Body of pancreas (tissue), 4 donors: ENCODE measurements at regions not wholly inside any gene's neighbourhood (a gene's known extent, or its start where the extent isn't known, plus 50 kb on each side); places are given as distances from the start of the nearest gene placed in this dataset.

Experiments used
- ATAC-seq: fragments of 150-250 bp; one replicate; pipeline ENCODE4 v1.9.1; 2016
- DNase-seq, 4 donors: peaks; one replicate each; pipeline ENCODE4 v3.0.0-alpha.2; 2019
- H3K27ac ChIP-seq, 4 donors: fragments of 200-600 bp; sonication (generic); 1 replicate in 3 of 4; 2 replicates in 1 of 4; pipeline versions ENCODE4 v1.5.1 to v1.6.1; 2016 to 2019; ENCODE audit warnings: mild to moderate bottlenecking in 1 of 4, mixed read lengths in 1 of 4, moderate library complexity in 1 of 4
- H3K27me3 ChIP-seq, 2 donors: fragments of 200-600 bp; sonication (generic); one replicate each; pipeline ENCODE4 v1.6.0; 2016; ENCODE audit warnings: mild to moderate bottlenecking in 1 of 2
- H3K36me3 ChIP-seq, 2 donors: fragments of 200-600 bp; sonication (generic); replicated peaks in 1 of 2; 2 replicates each; pipeline ENCODE4 v1.5.1; 2016; ENCODE audit warnings: low read depth in 2 of 2; ENCODE audit not compliant: insufficient read depth in 1 of 2
- H3K4me1 ChIP-seq: fragments of 200-600 bp; sonication (generic); one replicate; pipeline ENCODE4 v1.6.0; 2016
- H3K4me3 ChIP-seq, 2 donors: fragments of 200-600 bp; sonication (generic); 1 replicate in 1 of 2; 2 replicates in 1 of 2; pipeline ENCODE4 v1.5.1; 2016 to 2019
- H3K9me3 ChIP-seq, 3 donors: fragments of 200-600 bp; sonication (generic); 1 replicate in 2 of 3; 2 replicates in 1 of 3; pipeline ENCODE4 v1.5.1; 2016
- CTCF ChIP-seq, 7 experiments: fragments of 450-650 bp in 4 of 7; fragments of 200-600 bp in 3 of 7; sonication (generic) in 3 of 7; IDR thresholded peaks; one replicate each; pipeline ENCODE4 v1.5.1; 2016 to 2019; ENCODE audit warnings: antibody characterized with exemption in 7 of 7
- POLR2A ChIP-seq, 3 donors: fragments of 450-650 bp; IDR thresholded peaks; one replicate each; pipeline ENCODE4 v1.6.1; 2016; ENCODE audit warnings: antibody characterized with exemption in 3 of 3, mild to moderate bottlenecking in 2 of 3
- WGBS, 2 donors: methylation state at CpG; one replicate each; pipeline ENCODE4 v1.1.5; 2017; 5-methylcytosine and 5-hydroxymethylcytosine counted together
- intact Hi-C: fragments of 100-400 bp; cut with DNase I; formaldehyde crosslinking; loops from one replicate; pipeline ENCODE4 v1.15.1; 2023

GRCh38 chr6:77318256-77318655 lies 145.0 kb downstream of the HTR1B start:
- TF ChIP-seq POLR2A (IDR thresholded peaks at IDR 0.05) (no peak), CTCF (IDR thresholded peaks at IDR 0.05) (no peak)
- intact Hi-C loops = no loop called here
- no peak overlapping the region for H3K27ac ChIP-seq
- no peaks in the 10 kb centered on the region for H3K36me3 ChIP-seq
- no peaks in the 10 kb centered on the region for H3K9me3 ChIP-seq
- ATAC-seq = no peak
- 11 to 15% methylated on average over 1 of the region's 1 CpG for WGBS, 2 donors
- DNase-seq = no peak
- H3K27me3 ChIP-seq = no peaks in the 10 kb centered on the region
- H3K4me1 ChIP-seq = peaks cover 5% of the 10 kb centered on the region
- no peak overlapping the region for H3K4me3 ChIP-seq

DNA sequence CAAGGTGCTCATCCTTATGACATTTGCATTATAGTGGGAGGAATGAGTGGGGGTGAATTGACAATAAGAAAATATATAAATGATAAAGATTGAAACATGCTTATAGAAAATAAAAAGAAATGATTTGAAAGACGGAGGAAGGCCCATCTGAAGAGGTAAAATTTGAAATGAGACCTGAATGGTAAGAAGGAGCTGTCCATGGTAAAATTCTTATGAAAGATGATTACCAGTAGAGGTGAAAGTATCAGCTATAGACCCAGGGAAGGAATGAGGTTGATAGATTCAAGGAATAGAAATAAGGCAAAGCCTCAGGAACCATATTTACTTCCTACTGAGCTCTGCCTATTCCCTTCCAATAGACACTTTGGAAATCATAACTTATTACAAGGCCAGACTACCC lies 149.7 kb downstream of the HTR1B start:
- no peak for ATAC-seq
- intact Hi-C loops = no loop called here
- no peak for DNase-seq

GRCh38 chr6:77299931-77300330 lies 163.4 kb downstream of the HTR1B start:
- intact Hi-C loops = no loop called here
- ATAC-seq (no peak), DNase-seq (no peak)
- Histone ChIP-seq H3K4me3 (no peak overlapping the region), H3K9me3 (no peaks in the 10 kb centered on the region), H3K27ac (no peak overlapping the region), H3K36me3 (no peaks in the 10 kb centered on the region), H3K27me3 (no peaks in the 10 kb centered on the region), H3K4me1 (no peaks in the 10 kb centered on the region)
- 84 to 85% methylated on average over 1 of the region's 1 CpG for WGBS, 2 donors
- TF ChIP-seq POLR2A (IDR thresholded peaks at IDR 0.05) = no peak
- no peak for TF ChIP-seq CTCF (IDR thresholded peaks at IDR 0.05)

More for the DNA sequence above, 149.7 kb downstream of the HTR1B start:
- H3K4me1 ChIP-seq = no peaks in the 10 kb centered on the region
- H3K36me3 ChIP-seq = no peaks in the 10 kb centered on the region
- H3K4me3 ChIP-seq = no peak overlapping the region
- no peaks in the 10 kb centered on the region for H3K27me3 ChIP-seq
- 86 to 95% methylated on average over 1 of the region's 1 CpG for WGBS, 2 donors
- no peaks in the 10 kb centered on the region for H3K9me3 ChIP-seq
- H3K27ac ChIP-seq = no peak overlapping the region
- TF ChIP-seq CTCF (IDR thresholded peaks at IDR 0.05) (no peak), POLR2A (IDR thresholded peaks at IDR 0.05) (no peak)

DNA sequence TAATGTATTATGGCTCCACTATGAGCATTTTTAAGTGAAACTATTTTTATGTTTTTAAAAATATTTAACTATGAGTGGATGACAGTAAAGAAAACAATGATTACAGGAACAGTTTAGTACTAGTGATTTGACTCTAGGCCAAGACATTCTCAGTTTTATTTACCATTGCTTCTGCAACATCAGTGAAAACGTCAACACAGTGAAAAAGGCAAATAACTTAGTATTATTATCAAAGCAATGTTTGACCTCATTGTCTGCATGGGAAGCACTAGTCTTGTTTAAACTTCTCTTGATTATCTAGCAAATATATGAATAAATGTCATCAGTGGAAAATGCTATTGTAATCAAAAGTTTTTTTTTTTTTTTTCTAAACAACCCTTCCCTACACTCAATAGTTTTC lies 165.0 kb downstream of the HTR1B start:
- H3K9me3 ChIP-seq = no peaks in the 10 kb centered on the region
- intact Hi-C loops = no loop called here
- no peak for DNase-seq
- no peaks in the 10 kb centered on the region for H3K27me3 ChIP-seq
- H3K4me1 ChIP-seq = no peaks in the 10 kb centered on the region
- H3K4me3 ChIP-seq = no peak overlapping the region
- H3K27ac ChIP-seq = no peak overlapping the region
- no peak for TF ChIP-seq CTCF (IDR thresholded peaks at IDR 0.05)
- TF ChIP-seq POLR2A (IDR thresholded peaks at IDR 0.05) = no peak
- 8% methylated on average over 1 of the region's 1 CpG for WGBS, 2 donors
- ATAC-seq = no peak
- no peaks in the 10 kb centered on the region for H3K36me3 ChIP-seq
